ENCODE measurements at regions not wholly inside any gene's neighbourhood (a gene's known extent, or its start where the extent isn't known, plus 50 kb on each side); places are given as distances from the start of the nearest gene placed in this dataset.

DNA sequence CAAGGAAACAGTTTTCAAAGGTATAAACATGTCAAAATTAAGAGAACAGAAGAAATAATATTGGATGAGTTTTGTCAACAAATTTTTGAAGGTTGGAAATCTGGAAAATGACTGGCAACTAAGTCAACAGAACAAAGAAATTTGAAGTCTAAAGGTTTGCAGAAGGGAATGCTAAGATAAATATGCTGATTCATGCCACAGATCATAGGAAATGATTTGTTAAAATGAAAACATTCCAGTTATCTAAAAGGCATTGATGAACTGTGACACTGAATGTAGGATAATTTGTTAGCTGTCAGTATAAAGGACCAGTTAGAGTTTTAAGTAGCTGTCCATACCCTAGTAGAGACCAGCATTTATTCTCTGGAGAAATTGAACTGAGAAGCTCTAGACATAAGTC, 157.9 kb upstream of the CHRM3 start:
- TF ChIP-seq, protein P1, sequence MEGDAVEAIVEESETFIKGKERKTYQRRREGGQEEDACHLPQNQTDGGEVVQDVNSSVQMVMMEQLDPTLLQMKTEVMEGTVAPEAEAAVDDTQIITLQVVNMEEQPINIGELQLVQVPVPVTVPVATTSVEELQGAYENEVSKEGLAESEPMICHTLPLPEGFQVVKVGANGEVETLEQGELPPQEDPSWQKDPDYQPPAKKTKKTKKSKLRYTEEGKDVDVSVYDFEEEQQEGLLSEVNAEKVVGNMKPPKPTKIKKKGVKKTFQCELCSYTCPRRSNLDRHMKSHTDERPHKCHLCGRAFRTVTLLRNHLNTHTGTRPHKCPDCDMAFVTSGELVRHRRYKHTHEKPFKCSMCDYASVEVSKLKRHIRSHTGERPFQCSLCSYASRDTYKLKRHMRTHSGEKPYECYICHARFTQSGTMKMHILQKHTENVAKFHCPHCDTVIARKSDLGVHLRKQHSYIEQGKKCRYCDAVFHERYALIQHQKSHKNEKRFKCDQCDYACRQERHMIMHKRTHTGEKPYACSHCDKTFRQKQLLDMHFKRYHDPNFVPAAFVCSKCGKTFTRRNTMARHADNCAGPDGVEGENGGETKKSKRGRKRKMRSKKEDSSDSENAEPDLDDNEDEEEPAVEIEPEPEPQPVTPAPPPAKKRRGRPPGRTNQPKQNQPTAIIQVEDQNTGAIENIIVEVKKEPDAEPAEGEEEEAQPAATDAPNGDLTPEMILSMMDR (IDR thresholded peaks at IDR 0.05), result no peak
- no peak for TF ChIP-seq EP300 (IDR thresholded peaks at IDR 0.05)
- no peak for TF ChIP-seq POLR2AphosphoS5 (IDR thresholded peaks at IDR 0.05)
- TF ChIP-seq POLR2A (IDR thresholded peaks at IDR 0.05), result no peak

All from sigmoid colon (tissue), 4 donors.